Keratinocyte (primary cell): ENCODE measurements at regions not wholly inside any gene's neighbourhood (a gene's known extent, or its start where the extent isn't known, plus 50 kb on each side); places are given as distances from the start of the nearest gene placed in this dataset.

Experiments used
- DNase-seq: peaks from one replicate; pipeline ENCODE4 v3.0.0-alpha.2; 2011; ENCODE audit warnings: low read depth, missing footprints, low spot score
- FAIRE-seq: peaks from 2 replicates; lab custom pipeline; 2011; peaks lifted over from hg19 to GRCh38; lab: Jason Lieb, UNC
- H2AFZ ChIP-seq: 2 replicates; pipeline ENCODE4 v1.6.0; 2012; ENCODE audit warnings: low read length, control low read depth, inconsistent platforms; ENCODE audit not compliant: control insufficient read depth
- H3K27ac ChIP-seq: 2 replicates; pipeline ENCODE4 v1.5.1; 2011; ENCODE audit warnings: low read length; ENCODE audit not compliant: control insufficient read depth, insufficient read depth
- H3K27me3 ChIP-seq: 3 replicates; pipeline ENCODE4 v1.6.0; 2011; ENCODE audit warnings: low read length; ENCODE audit not compliant: control insufficient read depth, insufficient read depth; ENCODE audit errors: extremely low read depth
- H3K36me3 ChIP-seq, 2 experiments: 2 replicates in 1 of 2; 3 replicates in 1 of 2; pipeline ENCODE4 v1.5.1; 2011; ENCODE audit warnings: low read length in 2 of 2, mild to moderate bottlenecking in 1 of 2; ENCODE audit not compliant: control insufficient read depth in 2 of 2, insufficient read depth in 2 of 2; ENCODE audit errors: extremely low read depth in 1 of 2
- H3K4me1 ChIP-seq: 3 replicates; pipeline ENCODE4 v1.5.1; 2011; ENCODE audit warnings: low read length; ENCODE audit not compliant: control insufficient read depth, insufficient read depth; ENCODE audit errors: extremely low read depth
- H3K4me2 ChIP-seq: 3 replicates; pipeline ENCODE4 v1.6.0; 2011; ENCODE audit warnings: low read depth, low read length; ENCODE audit not compliant: control insufficient read depth, insufficient read depth; ENCODE audit errors: extremely low read depth
- H3K4me3 ChIP-seq, 3 experiments: fragments of 200-600 bp in 1 of 3; sonication (generic) in 1 of 3; 2 replicates in 2 of 3; 3 replicates in 1 of 3; pipeline ENCODE4 v1.5.1; 2011 to 2016; ENCODE audit warnings: low read length in 3 of 3, mild to moderate bottlenecking in 3 of 3, control low read depth in 2 of 3, inconsistent platforms in 1 of 3, low read depth in 1 of 3, mixed read lengths in 1 of 3, mixed run types in 1 of 3, moderate library complexity in 1 of 3; ENCODE audit not compliant: control insufficient read depth in 2 of 3, insufficient read depth in 2 of 3; ENCODE audit errors: extremely low read depth in 1 of 3
- H3K79me2 ChIP-seq: 2 replicates; pipeline ENCODE4 v1.6.0; 2012; ENCODE audit warnings: low read length; ENCODE audit not compliant: control insufficient read depth, insufficient read depth
- H3K9ac ChIP-seq: 3 replicates; pipeline ENCODE4 v1.6.0; 2011; ENCODE audit warnings: low read length; ENCODE audit not compliant: control insufficient read depth, insufficient read depth; ENCODE audit errors: extremely low read depth
- H3K9me1 ChIP-seq: 3 replicates; pipeline ENCODE4 v1.6.0; 2011; ENCODE audit warnings: low read length; ENCODE audit not compliant: control insufficient read depth, insufficient read depth; ENCODE audit errors: extremely low read depth
- H3K9me3 ChIP-seq: 2 replicates; pipeline ENCODE4 v1.5.1; 2012; ENCODE audit warnings: low read depth, low read length; ENCODE audit not compliant: control insufficient read depth
- H4K20me1 ChIP-seq: 3 replicates; pipeline ENCODE4 v1.6.0; 2011; ENCODE audit warnings: low read length; ENCODE audit not compliant: control insufficient read depth, insufficient read depth; ENCODE audit errors: extremely low read depth
- CTCF ChIP-seq, 3 experiments: IDR thresholded peaks in 1 of 3; conservative IDR thresholded peaks in 1 of 3; optimal IDR thresholded peaks in 1 of 3; 2 replicates in 2 of 3; 3 replicates in 1 of 3; pipeline versions ENCODE3 to v1.5.1; 2011; ENCODE audit warnings: low read length in 3 of 3, mild to moderate bottlenecking in 3 of 3, moderate library complexity in 2 of 3, control low read depth in 1 of 3, inconsistent platforms in 1 of 3; ENCODE audit not compliant: insufficient read depth in 2 of 3; ENCODE audit errors: extremely low read depth in 1 of 3
- EZH2 ChIP-seq: IDR thresholded peaks from one replicate; pipeline ENCODE4 v1.6.1; 2012; ENCODE audit warnings: inconsistent platforms, mild to moderate bottlenecking, low read length, moderate library complexity
- dilution Hi-C: fragments of 300-500 bp; cut with MboI; formaldehyde crosslinking; loops from one replicate; pipeline ENCODE4 v1.7.0; 2020; ENCODE audit warnings: low sequenced_read_pairs; ENCODE audit not compliant: extremely low pct_ligation_motif_present

GRCh38 chr6:33880104-33880678, 76.4 kb upstream of the MLN start:
- Histone ChIP-seq H3K4me3 (no peak overlapping the region), H3K27me3 (peaks cover 10% of the 10 kb centered on the region), H3K4me1 (peaks cover 10% of the 10 kb centered on the region), H3K79me2 (no peaks in the 10 kb centered on the region), H3K36me3 (no peaks in the 10 kb centered on the region), H4K20me1 (no peaks in the 10 kb centered on the region), H2AFZ (no peak overlapping the region), H3K9ac (no peak overlapping the region), H3K9me1 (no peaks in the 10 kb centered on the region), H3K4me2 (no peak overlapping the region), H3K27ac (no peak overlapping the region), H3K9me3 (no peaks in the 10 kb centered on the region)
- DNase-seq (no peak), FAIRE-seq (no peak)
- dilution Hi-C loops: no loop called here
- no peak for TF ChIP-seq EZH2
- no peak for TF ChIP-seq CTCF (optimal IDR thresholded peaks at IDR 0.05 in 1 of 3, IDR thresholded peaks at IDR 0.05 in 1 of 3, conservative IDR thresholded peaks at IDR 0.05 in 1 of 3; ENCODE audit: extremely low read depth in 1 of 3, insufficient read depth in 2 of 3, low read length in 3 of 3)

- DNase-seq (no peak), FAIRE-seq (no peak)
- Histone ChIP-seq H3K4me1 (peaks cover 7% of the 10 kb centered on the region), H3K9ac (no peak overlapping the region), H3K79me2 (no peaks in the 10 kb centered on the region), H3K9me1 (no peaks in the 10 kb centered on the region), H3K4me2 (no peak overlapping the region), H3K4me3 (no peak overlapping the region), H2AFZ (no peak overlapping the region), H3K36me3 (no peaks in the 10 kb centered on the region), H3K9me3 (no peaks in the 10 kb centered on the region), H3K27me3 (peaks cover 14% of the 10 kb centered on the region), H4K20me1 (no peaks in the 10 kb centered on the region), H3K27ac (no peak overlapping the region)
- no peak for TF ChIP-seq CTCF (optimal IDR thresholded peaks at IDR 0.05 in 1 of 3, IDR thresholded peaks at IDR 0.05 in 1 of 3, conservative IDR thresholded peaks at IDR 0.05 in 1 of 3; ENCODE audit: extremely low read depth in 1 of 3, insufficient read depth in 2 of 3, low read length in 3 of 3)
- no peak for TF ChIP-seq EZH2
- dilution Hi-C loops: no loop called here
Measured at GRCh38 chr6:33878562-33878961, 74.8 kb upstream of the MLN start.
